ENCODE measurements at regions not wholly inside any gene's neighbourhood (a gene's known extent, or its start where the extent isn't known, plus 50 kb on each side); places are given as distances from the start of the nearest gene placed in this dataset.

- no peak for TF ChIP-seq CTCF (IDR thresholded peaks at IDR 0.05)
- TF ChIP-seq POLR2A (IDR thresholded peaks at IDR 0.05): no peak
Measured at GRCh38 chr7:59079-60016, 133.0 kb upstream of the FAM20C start.

All from thyroid gland (tissue), 4 donors.